HUES6 (cell line): ENCODE measurements at regions not wholly inside any gene's neighbourhood (a gene's known extent, or its start where the extent isn't known, plus 50 kb on each side); places are given as distances from the start of the nearest gene placed in this dataset.

Experiments
- H3K27ac ChIP-seq: 2 replicates; pipeline ENCODE4 v1.7.0; 2013; ENCODE audit warnings: low read depth, mild to moderate bottlenecking, low read length, inconsistent platforms
- H3K27me3 ChIP-seq: 2 replicates; pipeline ENCODE4 v1.6.1; 2013; ENCODE audit warnings: low read length; ENCODE audit not compliant: control insufficient read depth, insufficient read depth
- H3K36me3 ChIP-seq: 2 replicates; pipeline ENCODE4 v1.6.1; 2013; ENCODE audit warnings: low read length; ENCODE audit not compliant: control insufficient read depth, insufficient read depth
- H3K4me1 ChIP-seq: 2 replicates; pipeline ENCODE4 v1.6.1; 2013; ENCODE audit warnings: low read length; ENCODE audit not compliant: control insufficient read depth, insufficient read depth
- H3K4me3 ChIP-seq: 2 replicates; pipeline ENCODE4 v1.5.1; 2013; ENCODE audit warnings: low read depth, low read length
- H3K9ac ChIP-seq: one replicate; pipeline ENCODE4 v1.6.1; 2013; ENCODE audit warnings: mild to moderate bottlenecking, low read length
- H3K9me3 ChIP-seq: 2 replicates; pipeline ENCODE4 v1.6.1; 2013; ENCODE audit warnings: low read depth, low read length; ENCODE audit not compliant: control insufficient read depth, insufficient read depth

DNA sequence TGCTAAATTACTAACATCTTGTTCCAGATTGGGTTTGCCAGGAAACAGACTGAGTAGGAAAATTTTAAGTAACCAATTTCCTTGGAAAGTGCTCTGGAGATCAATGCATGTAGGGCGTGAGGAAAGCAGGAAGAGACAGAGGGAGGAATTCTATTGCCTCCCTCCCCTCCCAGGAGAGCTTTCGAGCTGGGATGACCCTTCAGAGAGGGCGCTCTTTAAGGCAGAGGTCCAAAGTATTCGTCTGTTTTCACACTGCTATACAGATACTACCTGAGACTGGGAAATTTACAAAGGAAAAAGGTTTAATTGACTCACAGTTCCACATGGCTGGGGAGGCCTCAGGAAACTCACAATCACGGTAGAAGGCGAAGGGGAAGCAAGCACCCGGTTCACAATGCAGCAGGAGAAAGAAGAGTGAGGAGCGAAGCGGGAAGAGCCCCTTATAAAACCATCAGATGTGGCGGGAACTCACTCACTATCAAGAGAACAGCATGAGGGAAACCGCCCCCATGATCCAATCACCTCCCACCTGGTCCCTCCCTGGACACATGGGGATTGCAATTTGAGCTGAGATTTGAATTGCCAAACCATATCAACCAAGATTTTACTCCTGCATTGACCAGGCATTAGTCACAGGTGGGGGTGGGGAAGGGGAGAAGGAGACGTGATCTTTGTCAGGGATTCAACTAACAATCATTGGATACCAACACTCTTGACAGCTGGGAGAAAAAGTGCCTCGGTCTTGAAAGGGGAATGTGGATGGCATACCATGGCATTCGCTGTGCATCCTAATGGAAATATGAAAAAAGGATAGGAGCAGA lies 63.8 kb downstream of the SLITRK2 start:
- H3K27ac ChIP-seq: no peak overlapping the region

DNA sequence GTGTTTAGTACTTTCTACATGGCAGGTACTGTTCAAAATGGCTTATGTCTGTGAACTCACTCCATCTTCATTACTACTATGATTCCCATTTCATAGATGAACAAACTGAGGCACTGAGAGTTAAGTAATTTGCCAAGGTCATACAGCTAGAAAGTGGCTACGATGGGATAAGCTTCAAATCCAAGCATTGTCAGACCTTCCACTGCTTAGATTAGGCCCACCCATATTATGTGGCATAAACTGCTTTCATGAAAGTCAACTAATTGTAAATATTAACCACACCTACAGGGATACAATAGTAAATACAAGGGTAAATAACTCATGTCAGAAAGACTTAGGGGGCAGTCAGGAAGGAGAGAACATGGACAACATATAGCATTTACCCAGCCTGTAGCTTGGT lies 68.8 kb downstream of the SLITRK2 start:
- H3K9ac ChIP-seq: no peak overlapping the region
- no peaks in the 10 kb centered on the region for H3K36me3 ChIP-seq
- H3K9me3 ChIP-seq: no peaks in the 10 kb centered on the region
- no peak overlapping the region for H3K27ac ChIP-seq
- H3K4me1 ChIP-seq: no peaks in the 10 kb centered on the region
- no peak overlapping the region for H3K4me3 ChIP-seq
- no peaks in the 10 kb centered on the region for H3K27me3 ChIP-seq

More for the DNA sequence above, 63.8 kb downstream of the SLITRK2 start:
- Histone ChIP-seq H3K27me3 (no peaks in the 10 kb centered on the region), H3K9ac (no peak overlapping the region), H3K9me3 (no peaks in the 10 kb centered on the region; the same call in 1 of the 2 replicates), H3K4me3 (peak overlapping the region; percentile 25), H3K4me1 (peaks cover 5% of the 10 kb centered on the region; the same call in 1 of the 2 replicates), H3K36me3 (no peaks in the 10 kb centered on the region)

- Histone ChIP-seq H3K4me1 (no peaks in the 10 kb centered on the region), H3K9me3 (0 out of 2 replicates have a peak, but pooled peaks cover 3% of the 10 kb centered on the region), H3K4me3 (no peak overlapping the region), H3K27ac (no peak overlapping the region), H3K27me3 (peaks cover 2% of the 10 kb centered on the region; the same call in 1 of the 2 replicates), H3K36me3 (no peaks in the 10 kb centered on the region), H3K9ac (no peak overlapping the region)
Measured at GRCh38 chrX:145910017-145910416, 92.4 kb downstream of the SLITRK2 start.

GRCh38 chrX:145919400-145919799 lies 101.8 kb downstream of the SLITRK2 start:
- H3K27me3 ChIP-seq: no peaks in the 10 kb centered on the region
- H3K9me3 ChIP-seq: no peaks in the 10 kb centered on the region
- no peak overlapping the region for H3K4me3 ChIP-seq
- no peaks in the 10 kb centered on the region for H3K36me3 ChIP-seq
- no peak overlapping the region for H3K27ac ChIP-seq
- H3K4me1 ChIP-seq: no peaks in the 10 kb centered on the region
- no peak overlapping the region for H3K9ac ChIP-seq

DNA sequence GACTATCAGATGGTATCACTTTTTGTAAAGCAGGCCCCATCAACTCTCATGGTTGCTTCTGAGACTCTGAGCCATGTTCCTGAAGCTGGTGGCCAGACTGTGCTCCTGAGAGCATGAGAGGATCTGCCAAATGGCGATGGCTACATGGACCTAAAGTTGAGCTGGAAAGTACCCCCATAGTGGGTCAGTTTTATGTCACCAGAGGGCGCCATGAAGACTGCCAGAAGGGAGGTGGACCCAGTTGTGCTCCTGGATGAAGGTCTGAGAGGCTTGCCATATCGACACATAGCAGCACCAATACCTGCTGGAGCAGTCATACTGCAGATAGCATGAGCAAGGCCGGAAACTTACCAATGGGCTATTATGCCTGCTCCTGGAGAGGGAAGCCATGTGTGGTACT lies 105.7 kb downstream of the SLITRK2 start:
- Histone ChIP-seq H3K4me1 (no peaks in the 10 kb centered on the region), H3K4me3 (no peak overlapping the region), H3K27ac (no peak overlapping the region), H3K9me3 (no peaks in the 10 kb centered on the region), H3K27me3 (no peaks in the 10 kb centered on the region), H3K36me3 (no peaks in the 10 kb centered on the region), H3K9ac (no peak overlapping the region)

- no peaks in the 10 kb centered on the region for H3K27me3 ChIP-seq
- H3K9ac ChIP-seq: no peak overlapping the region
- 0 out of 2 replicates have a peak, but pooled peaks cover 6% of the 10 kb centered on the region for H3K9me3 ChIP-seq
- H3K27ac ChIP-seq: no peak overlapping the region
- H3K4me1 ChIP-seq: no peaks in the 10 kb centered on the region
- H3K4me3 ChIP-seq: no peak overlapping the region
- H3K36me3 ChIP-seq: no peaks in the 10 kb centered on the region
Measured at GRCh38 chrX:145936769-145937168, 119.1 kb downstream of the SLITRK2 start.

DNA sequence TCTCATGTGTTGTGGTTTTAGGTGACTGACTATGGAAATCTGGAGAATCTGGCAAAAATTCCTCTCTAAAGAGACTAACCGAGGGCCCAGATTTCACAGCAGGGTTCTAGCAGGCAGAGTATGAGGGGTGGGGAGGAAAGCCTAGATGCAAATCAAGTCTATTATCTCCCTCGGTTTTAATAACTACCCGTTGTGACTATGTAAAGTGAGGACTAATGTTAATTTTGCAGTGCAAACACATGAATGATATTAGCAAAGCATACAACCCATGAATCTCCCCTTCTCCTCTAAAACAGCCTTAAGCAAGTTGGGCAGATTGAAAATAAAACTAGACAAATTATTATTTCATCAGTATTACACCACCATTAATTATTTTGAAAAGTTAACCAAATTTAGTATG lies 131.4 kb downstream of the SLITRK2 start:
- no peak overlapping the region for H3K27ac ChIP-seq
- H3K36me3 ChIP-seq: no peaks in the 10 kb centered on the region
- no peak overlapping the region for H3K9ac ChIP-seq
- H3K27me3 ChIP-seq: no peaks in the 10 kb centered on the region
- peaks cover 6% of the 10 kb centered on the region; the same call in 1 of the 2 replicates for H3K4me1 ChIP-seq
- peaks cover 6% of the 10 kb centered on the region; the same call in 1 of the 2 replicates for H3K9me3 ChIP-seq
- H3K4me3 ChIP-seq: no peak overlapping the region

GRCh38 chrX:145953628-145954027 lies 136.0 kb downstream of the SLITRK2 start:
- Histone ChIP-seq H3K9ac (no peak overlapping the region), H3K27ac (no peak overlapping the region), H3K4me3 (no peak overlapping the region), H3K27me3 (no peaks in the 10 kb centered on the region), H3K9me3 (peaks cover 6% of the 10 kb centered on the region; the same call in 1 of the 2 replicates), H3K36me3 (no peaks in the 10 kb centered on the region), H3K4me1 (peaks cover 5% of the 10 kb centered on the region; the same call in 1 of the 2 replicates)

DNA sequence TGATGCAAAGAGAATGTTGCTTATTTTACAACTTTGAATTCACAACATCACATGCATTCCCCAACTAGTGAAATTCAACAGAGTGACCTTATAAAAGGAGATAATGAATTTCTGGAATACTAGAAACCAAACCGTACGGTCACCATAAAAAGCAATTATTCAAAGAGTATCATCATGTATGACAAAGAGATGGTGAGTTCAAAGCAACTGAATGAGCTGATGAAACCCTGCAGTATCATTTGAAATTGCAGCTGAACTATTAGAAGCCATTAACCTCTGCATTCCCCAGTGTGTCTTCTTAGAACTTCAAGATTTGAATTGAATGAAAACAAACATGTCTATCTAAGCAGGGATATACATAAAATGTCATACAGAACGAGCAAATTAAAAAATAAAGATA lies 172.4 kb downstream of the SLITRK2 start:
- Histone ChIP-seq H3K9me3 (peaks cover 25% of the 10 kb centered on the region; the same call in 1 of the 2 replicates), H3K36me3 (no peaks in the 10 kb centered on the region)

DNA sequence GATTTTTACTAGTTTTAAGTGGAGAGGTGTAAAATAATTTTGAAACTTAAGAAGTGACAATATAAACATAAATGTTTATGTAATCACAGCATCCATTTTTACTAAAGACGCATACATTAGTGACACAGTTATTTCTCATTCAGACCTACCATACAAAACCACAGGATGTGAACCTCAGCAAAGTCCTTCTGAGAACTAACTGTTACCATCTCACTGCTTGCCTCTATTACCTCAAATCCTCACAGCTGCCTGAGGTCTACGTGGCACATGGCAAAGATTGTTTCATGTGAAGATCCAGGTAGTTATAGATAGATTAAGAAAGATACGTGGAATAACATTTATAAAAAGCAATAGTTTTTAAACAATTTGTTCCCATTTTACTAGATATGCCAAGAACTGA lies 189.0 kb downstream of the SLITRK2 start:
- Histone ChIP-seq H3K27ac (no peak overlapping the region), H3K36me3 (no peaks in the 10 kb centered on the region), H3K4me3 (no peak overlapping the region), H3K27me3 (no peaks in the 10 kb centered on the region), H3K9ac (no peak overlapping the region), H3K4me1 (no peaks in the 10 kb centered on the region), H3K9me3 (no peaks in the 10 kb centered on the region; the same call in 1 of the 2 replicates)

More for the DNA sequence above, 172.4 kb downstream of the SLITRK2 start:
- no peak overlapping the region for H3K4me3 ChIP-seq
- H3K27me3 ChIP-seq: no peaks in the 10 kb centered on the region
- no peaks in the 10 kb centered on the region for H3K4me1 ChIP-seq
- H3K27ac ChIP-seq: no peak overlapping the region
- no peak overlapping the region for H3K9ac ChIP-seq

GRCh38 chrX:146036000-146036399 lies 218.4 kb downstream of the SLITRK2 start:
- H3K27me3 ChIP-seq: no peaks in the 10 kb centered on the region
- peaks cover 16% of the 10 kb centered on the region; the same call in 1 of the 2 replicates for H3K9me3 ChIP-seq
- H3K36me3 ChIP-seq: no peaks in the 10 kb centered on the region
- H3K4me1 ChIP-seq: no peaks in the 10 kb centered on the region
- H3K27ac ChIP-seq: no peak overlapping the region
- no peak overlapping the region for H3K4me3 ChIP-seq
- H3K9ac ChIP-seq: no peak overlapping the region
